CMK (cell line): ENCODE measurements at regions not wholly inside any gene's neighbourhood (a gene's known extent, or its start where the extent isn't known, plus 50 kb on each side); places are given as distances from the start of the nearest gene placed in this dataset.

ENCODE experiments used
- DNase-seq: peaks from one replicate; pipeline ENCODE4 v3.0.0-alpha.2; 2010; ENCODE audit warnings: low read depth

GRCh38 chr19:29292562-29292961 is 79.6 kb upstream of the UQCRFS1 start:
- no peak for DNase-seq

DNA sequence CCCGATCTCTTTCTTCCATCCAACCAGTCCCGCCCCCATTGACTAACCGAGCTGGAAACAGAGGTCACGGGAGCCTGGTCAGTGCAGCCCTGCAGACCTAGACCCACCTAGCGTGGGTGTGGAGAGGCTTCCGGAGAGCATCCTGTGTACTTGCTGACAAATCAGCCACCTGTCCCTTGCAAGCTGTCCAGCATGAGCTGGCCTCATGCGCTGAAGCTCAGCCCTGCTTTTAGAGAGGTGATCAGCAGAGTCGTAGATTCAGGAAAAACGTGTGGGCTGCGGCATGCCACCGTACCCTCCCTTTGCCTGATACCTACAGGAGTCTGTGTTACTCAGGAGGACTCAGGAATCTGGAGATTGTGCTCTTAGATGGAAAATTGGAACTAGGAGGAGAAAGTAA is 80.3 kb upstream of the UQCRFS1 start:
- DNase-seq, result no peak

DNA sequence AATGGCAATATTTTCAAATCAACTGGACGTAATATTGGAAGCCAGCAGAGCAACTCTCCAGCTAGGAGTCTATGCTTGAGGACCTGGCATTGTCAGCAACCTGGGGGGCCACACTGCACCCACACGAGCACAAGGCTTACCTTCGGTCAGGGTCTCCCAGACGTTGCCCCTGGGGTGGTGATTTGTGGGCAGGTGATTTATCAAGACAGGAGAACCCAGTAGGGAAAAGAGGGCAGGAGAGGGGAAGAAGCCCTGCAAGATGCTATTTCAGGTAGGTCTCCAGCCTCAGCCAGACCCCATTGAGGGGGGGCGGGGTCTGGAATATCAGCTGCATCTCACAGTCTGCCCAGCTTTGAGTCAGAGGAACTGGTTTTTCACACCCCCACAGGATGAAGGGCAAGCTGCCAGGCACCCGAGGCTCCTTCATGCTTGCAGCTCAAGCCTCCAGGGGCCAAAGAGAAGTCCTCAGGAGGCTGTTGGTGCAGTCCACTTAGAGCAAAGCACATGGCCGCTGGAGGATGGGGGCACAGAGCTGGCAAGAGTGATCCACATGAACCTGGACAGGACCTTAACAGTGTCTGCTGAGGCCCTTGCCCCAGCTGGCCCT is 80.9 kb upstream of the UQCRFS1 start:
- no peak for DNase-seq

- DNase-seq, result no peak
Measured at GRCh38 chr19:29294343-29294811, 81.4 kb upstream of the UQCRFS1 start.

GRCh38 chr19:29295285-29295684 is 82.3 kb upstream of the UQCRFS1 start:
- DNase-seq, result no peak

DNA sequence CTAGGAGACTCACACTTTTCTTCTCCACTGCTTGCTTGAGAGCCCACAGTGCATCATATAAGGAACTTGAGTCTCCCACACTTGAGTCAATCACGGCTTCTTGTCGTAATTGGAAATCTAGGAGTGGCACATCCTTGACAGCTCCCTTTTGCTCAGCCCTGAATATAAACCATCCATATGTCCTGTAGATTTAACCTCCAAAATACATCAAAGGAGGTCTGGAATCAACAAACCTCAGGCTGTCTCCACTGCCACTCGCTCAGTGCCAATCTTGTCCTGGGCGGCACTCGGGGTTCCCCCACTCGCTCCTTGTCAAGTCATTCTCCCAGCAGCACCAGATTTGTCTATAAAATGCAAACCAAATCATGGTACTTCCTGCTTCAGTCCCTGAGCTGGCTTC is 84.4 kb upstream of the UQCRFS1 start:
- DNase-seq, result no peak

GRCh38 chr19:29299416-29300380 is 86.7 kb upstream of the UQCRFS1 start:
- DNase-seq, result no peak

- no peak for DNase-seq
Measured at GRCh38 chr19:29302002-29302928, 89.3 kb upstream of the UQCRFS1 start.

GRCh38 chr19:29303069-29303718 is 90.2 kb upstream of the UQCRFS1 start:
- no peak for DNase-seq

DNA sequence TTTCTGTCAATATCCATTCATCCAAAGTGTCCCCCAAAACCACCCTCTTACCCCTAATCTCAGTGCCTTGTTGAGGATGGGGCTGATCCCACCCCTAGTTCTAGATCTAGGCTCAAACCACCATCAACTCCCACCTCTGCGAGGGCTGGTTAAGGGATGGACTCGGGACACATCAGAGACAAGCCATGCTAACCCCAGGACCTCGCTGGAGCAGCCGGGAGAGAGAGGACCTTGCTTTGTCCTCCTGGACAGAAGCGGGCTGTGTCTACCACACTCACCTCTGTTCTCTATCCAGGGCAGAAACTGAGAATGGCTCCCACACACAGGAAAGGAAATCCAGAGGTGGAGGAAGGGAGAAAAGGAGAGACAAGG is 90.8 kb upstream of the UQCRFS1 start:
- DNase-seq, result no peak

- no peak for DNase-seq
Measured at GRCh38 chr19:29305268-29305667, 92.3 kb upstream of the UQCRFS1 start.

DNA sequence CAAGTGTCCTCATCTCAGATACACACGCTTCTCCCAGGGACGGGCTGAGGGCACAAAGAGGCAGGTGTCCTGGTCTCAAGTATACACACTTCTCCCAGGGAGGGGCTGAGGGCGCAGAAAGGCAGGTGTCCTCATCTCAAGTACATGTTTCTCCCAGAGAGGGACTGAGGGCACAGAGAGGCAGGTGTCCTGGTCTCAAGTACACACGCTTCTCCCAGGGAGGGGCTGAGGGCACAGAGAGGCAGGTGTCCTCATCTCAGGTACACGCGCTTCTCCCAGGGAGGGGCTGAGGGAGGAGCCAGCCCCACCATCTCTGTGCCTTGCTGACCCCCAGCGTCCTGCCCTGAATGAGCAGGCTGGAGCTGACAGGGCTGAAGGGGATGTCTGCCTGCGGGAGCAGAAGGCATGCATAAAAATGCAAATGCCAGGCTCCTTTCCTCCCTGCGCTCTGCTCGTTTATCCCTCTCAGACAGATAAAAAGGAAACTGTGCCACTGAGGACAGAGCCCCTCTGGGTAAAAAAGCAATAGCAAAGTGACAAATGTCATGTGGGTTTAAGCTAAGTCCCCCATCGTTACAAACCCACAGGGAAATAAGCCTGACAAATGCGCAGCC is 96.1 kb upstream of the UQCRFS1 start:
- DNase-seq, result no peak

- DNase-seq, result no peak
Measured at GRCh38 chr19:29309637-29310036, 96.7 kb upstream of the UQCRFS1 start.

DNA sequence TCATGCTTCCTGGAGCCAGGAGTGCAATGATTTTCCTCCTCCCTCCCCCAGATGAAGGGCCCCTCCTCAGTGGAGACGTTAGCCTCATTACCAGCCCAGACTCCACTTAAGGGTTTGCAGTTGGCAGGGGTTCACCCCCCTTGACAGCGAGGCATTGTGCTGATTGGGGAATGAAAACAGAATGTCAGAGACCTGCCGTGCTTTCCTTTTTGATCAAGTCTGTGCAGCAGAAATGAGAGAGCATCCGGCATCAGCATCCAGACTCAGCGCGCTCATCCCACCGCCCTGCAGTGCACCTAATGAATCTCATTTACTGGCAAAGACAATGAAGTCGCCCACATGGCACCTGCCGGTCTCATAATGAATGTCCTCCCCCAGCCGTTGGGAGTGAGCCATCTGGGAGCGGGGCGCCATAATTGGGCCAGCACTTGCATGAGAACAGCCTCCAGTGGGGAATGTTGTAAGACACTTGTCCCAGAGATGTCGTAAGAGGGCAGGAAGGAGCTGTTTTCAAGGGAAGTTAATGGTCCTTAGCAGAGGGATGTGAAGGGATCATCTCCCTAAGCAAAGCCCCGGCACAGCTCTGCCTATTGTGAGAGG is 98.3 kb upstream of the UQCRFS1 start:
- no peak for DNase-seq

DNA sequence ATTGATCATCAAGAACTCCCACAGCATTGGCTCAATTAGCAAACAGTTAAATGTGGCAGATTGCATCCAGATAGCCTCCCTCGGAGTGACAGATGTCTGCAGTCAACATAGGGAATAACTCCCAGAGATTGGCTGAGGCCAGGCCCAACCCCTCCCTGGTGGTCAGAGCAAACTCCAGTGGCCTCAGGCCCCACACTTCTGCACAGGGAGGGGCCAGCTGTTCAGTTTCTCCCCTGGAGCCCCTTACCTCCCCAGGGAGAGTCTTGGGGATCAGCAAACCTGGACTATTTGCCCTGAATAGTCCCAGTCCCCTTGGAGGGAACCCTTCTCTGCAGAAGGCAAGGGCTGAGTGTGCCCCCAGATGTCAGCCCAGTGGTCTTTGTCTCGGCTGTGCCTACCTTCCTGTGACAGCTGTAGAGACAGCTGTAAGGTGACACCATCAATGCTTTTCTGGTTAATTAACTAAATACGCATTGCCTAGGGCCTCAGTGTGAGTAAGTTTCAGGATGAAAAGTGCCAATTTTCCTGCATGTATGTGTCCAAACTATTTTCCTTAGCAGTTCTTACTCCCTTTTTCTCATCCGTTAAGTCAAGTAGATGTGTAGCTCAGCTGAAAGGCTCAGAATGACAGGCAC is 102.7 kb upstream of the UQCRFS1 start:
- no peak for DNase-seq

GRCh38 chr19:29318581-29318980 is 105.6 kb upstream of the UQCRFS1 start:
- DNase-seq, result no peak

- no peak for DNase-seq
Measured at GRCh38 chr19:29320086-29320485, 107.1 kb upstream of the UQCRFS1 start.

DNA sequence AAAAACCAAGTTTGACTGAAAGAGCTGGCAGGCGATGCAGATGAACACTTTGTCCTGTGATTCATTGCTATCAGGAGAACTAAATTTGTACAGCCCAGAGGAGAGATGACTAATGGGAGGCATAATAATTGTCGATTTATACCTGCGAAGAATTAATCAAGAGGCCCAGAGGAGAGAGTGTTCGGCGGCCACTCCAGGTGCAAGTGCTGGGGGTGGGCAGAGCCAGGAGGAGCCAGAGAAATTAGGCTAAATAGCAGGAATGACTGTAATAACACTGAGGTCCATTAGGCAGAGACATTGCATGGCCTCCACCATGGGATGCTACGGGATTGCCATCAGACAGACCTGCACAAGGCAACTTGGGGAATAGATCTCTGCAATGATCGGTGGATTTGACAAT is 107.7 kb upstream of the UQCRFS1 start:
- DNase-seq, result no peak

DNA sequence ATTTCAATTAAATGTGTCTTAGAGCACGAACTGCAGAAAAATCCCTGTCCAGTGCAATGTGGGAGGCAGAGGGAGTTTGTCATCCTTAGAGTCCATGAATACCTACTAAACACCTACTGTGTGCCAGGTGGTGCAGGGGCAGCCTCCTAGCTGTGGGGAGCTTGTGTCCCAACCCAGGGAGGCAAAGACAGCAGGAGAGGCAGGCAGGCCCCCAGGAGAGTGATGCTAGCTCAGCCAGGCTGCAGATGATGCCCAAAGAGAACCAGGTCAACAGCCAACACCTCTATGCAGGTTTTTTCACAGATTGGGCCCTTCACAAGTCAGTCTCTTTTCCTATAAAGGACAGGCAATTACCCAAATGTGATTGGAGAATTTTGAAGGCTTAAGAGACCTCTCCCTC is 108.2 kb upstream of the UQCRFS1 start:
- no peak for DNase-seq

- no peak for DNase-seq
Measured at GRCh38 chr19:29323021-29323430, 110.1 kb upstream of the UQCRFS1 start.
